ENCODE measurements at regions not wholly inside any gene's neighbourhood (a gene's known extent, or its start where the extent isn't known, plus 50 kb on each side); places are given as distances from the start of the nearest gene placed in this dataset.

GRCh38 chr1:38600905-38601304 is 258.7 kb downstream of the RRAGC start:
- TF ChIP-seq MXD4 (CRISPR knock-in tag; IDR thresholded peaks at IDR 0.05; ENCODE audit: borderline replicate concordance) (no peak), CTCF (IDR thresholded peaks at IDR 0.05) (no peak), JUN (CRISPR knock-in tag; IDR thresholded peaks at IDR 0.05) (no peak), IRF2 (CRISPR knock-in tag; IDR thresholded peaks at IDR 0.05; ENCODE audit: borderline replicate concordance, low read depth) (no peak), NR2C2 (CRISPR knock-in tag; IDR thresholded peaks at IDR 0.05) (no peak), ZNF232 (CRISPR knock-in tag; IDR thresholded peaks at IDR 0.05) (no peak), RELA (CRISPR knock-in tag; IDR thresholded peaks at IDR 0.05; ENCODE audit: borderline replicate concordance) (no peak), ETV6 (CRISPR knock-in tag; IDR thresholded peaks at IDR 0.05) (no peak)

Data from WTC11 (cell line).